Activated T-cell treated with anti-CD3 and anti-CD28 coated beads, Interleukin-2, amount 50 U/mL, for 4 hours (primary cell): ENCODE measurements at regions not wholly inside any gene's neighbourhood (a gene's known extent, or its start where the extent isn't known, plus 50 kb on each side); places are given as distances from the start of the nearest gene placed in this dataset.

Experiments
- ATAC-seq, 2 donors: fragments of 200-7000 bp; cut with Tn5 transposase; one replicate each; pipeline ENCODE4 v1.10.0; 2021
- DNase-seq: peaks from one replicate; pipeline ENCODE4 v3.0.0-alpha.2; 2020
- H3K27me3 Mint-ChIP-seq: one replicate; pipeline ENCODE4 v1.8.0; 2021; ENCODE audit warnings: low read depth, mixed read lengths
- H3K36me3 Mint-ChIP-seq: one replicate; pipeline ENCODE4 v1.8.0; 2022; ENCODE audit warnings: mixed read lengths; ENCODE audit not compliant: insufficient read depth
- H3K4me1 Mint-ChIP-seq: one replicate; pipeline ENCODE4 v1.8.0; 2021; ENCODE audit warnings: low read depth, mixed read lengths
- H3K4me3 Mint-ChIP-seq: one replicate; pipeline ENCODE4 v1.8.0; 2021; ENCODE audit warnings: mild to moderate bottlenecking, moderate library complexity, mixed read lengths
- H3K9me3 Mint-ChIP-seq: one replicate; pipeline ENCODE4 v1.8.0; 2021; ENCODE audit warnings: mixed read lengths

- Mint-ChIP-seq H3K4me1 (peaks cover 29% of the 10 kb centered on the region), H3K9me3 (no peaks in the 10 kb centered on the region), H3K27me3 (peaks cover 24% of the 10 kb centered on the region), H3K36me3 (no peaks in the 10 kb centered on the region), H3K4me3 (no peak overlapping the region)
- DNase-seq = no peak
- ATAC-seq = no peak
Measured at GRCh38 chr5:133821889-133822288, 146.5 kb downstream of the C5orf15 start.

DNA sequence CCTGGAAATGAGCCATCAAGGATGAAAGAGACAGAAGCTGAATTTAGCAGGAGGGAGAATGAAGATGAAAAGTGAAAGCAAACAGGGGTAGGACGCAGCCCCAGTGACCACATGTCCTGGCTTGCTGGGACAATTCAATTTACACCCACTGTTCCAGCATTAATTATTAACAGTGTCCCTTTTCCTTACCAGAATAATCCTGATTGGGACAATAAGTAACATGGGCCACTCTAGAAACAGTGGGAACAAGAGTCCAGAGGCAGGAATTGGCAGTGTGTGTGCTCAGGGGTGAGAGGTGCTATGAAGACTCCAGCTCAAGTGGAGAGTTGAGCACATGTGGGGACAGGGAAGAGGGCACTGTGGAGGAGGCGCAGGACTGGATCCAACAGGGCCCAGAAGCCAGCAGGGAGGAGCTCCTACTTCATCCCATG, 147.1 kb downstream of the C5orf15 start:
- Mint-ChIP-seq H3K4me3 (no peak overlapping the region), H3K27me3 (peaks cover 24% of the 10 kb centered on the region), H3K36me3 (no peaks in the 10 kb centered on the region), H3K4me1 (peaks cover 27% of the 10 kb centered on the region), H3K9me3 (no peaks in the 10 kb centered on the region)
- no peak for DNase-seq
- ATAC-seq = no peak

DNA sequence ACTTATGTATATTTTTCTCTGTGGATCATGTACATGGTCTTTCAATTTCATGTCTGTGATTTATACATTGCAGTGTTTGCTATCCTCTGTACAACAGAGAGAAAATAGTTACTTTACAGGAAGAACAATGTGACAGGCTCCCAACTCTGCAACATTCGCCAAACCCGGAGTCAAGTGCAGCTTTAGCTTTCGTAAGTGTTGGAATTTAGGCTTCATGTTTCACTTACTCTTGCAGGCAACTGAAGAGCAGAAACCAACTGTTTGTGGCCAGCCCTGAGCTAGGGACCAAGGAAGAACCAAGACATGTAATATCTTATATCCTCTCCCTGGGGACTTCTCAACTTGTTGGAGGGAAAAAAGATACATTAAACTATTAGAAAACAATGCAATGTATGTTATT, 147.9 kb downstream of the C5orf15 start:
- peaks cover 20% of the 10 kb centered on the region for H3K4me1 Mint-ChIP-seq
- H3K4me3 Mint-ChIP-seq = no peak overlapping the region
- H3K9me3 Mint-ChIP-seq = no peaks in the 10 kb centered on the region
- no peaks in the 10 kb centered on the region for H3K36me3 Mint-ChIP-seq
- ATAC-seq = no peak
- peaks cover 24% of the 10 kb centered on the region for H3K27me3 Mint-ChIP-seq
- no peak for DNase-seq

- no peaks in the 10 kb centered on the region for H3K9me3 Mint-ChIP-seq
- no peaks in the 10 kb centered on the region for H3K36me3 Mint-ChIP-seq
- no peak overlapping the region for H3K4me3 Mint-ChIP-seq
- DNase-seq (no peak), ATAC-seq (no peak)
- peaks cover 15% of the 10 kb centered on the region for H3K4me1 Mint-ChIP-seq
- peaks cover 28% of the 10 kb centered on the region for H3K27me3 Mint-ChIP-seq
Measured at GRCh38 chr5:133819977-133820471, 148.4 kb downstream of the C5orf15 start.

DNA sequence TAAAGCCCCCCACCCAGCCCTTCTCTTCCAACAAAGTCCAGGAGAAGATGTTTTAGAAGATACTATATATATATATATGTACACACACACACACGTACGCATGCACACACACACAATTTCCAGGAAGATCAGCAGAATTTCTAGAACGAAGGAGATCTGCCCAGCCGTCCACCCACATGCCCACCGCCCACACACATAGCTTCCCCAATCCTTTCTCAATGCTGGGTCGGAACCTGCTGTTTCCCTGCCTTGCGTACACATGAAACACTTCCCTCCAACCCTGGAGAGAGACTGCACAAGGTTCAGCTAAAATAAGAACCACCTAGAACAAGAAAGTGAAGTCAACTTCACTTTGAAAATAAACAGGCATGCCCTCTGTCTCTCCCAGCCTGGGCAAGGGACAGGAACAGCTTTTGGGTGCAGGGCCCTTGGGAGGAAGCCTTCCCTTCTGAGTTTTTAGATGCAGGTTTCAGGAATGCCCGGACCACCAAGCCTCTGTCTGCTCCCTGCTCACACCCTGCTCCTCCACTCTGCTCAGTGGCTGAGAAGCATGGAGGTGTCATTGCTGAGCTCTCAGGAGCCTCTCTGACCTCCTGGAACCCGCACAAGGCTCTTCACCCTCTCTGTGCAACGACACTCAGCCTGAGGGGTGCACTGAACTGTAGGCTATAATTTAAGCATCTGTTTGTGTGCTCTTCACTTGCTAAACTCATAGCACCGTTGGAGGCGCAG, 149.4 kb downstream of the C5orf15 start:
- peaks cover 5% of the 10 kb centered on the region for H3K4me1 Mint-ChIP-seq
- ATAC-seq (no peak), DNase-seq (no peak)
- H3K4me3 Mint-ChIP-seq = no peak overlapping the region
- H3K27me3 Mint-ChIP-seq = peaks cover 36% of the 10 kb centered on the region
- H3K9me3 Mint-ChIP-seq = no peaks in the 10 kb centered on the region
- no peaks in the 10 kb centered on the region for H3K36me3 Mint-ChIP-seq

DNA sequence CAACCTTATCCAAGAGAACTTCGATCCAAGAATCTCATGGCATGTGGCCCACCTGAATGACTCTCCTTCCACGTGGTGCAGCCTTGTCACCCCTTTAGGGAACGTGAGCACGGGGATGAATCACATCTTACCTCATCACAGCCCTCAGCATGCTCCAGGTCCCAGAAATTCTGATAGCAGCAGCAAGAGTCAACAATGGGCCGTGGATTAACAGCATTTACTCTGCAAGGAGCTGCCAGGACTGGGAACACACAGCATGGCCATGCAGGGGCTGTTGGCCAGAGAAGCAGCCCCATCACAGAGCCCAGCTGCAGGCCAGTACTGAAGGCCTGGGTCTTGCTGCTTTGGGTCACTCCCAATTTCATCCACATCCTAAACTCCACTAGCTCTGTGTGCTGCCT, 150.4 kb downstream of the C5orf15 start:
- H3K36me3 Mint-ChIP-seq = no peaks in the 10 kb centered on the region
- H3K27me3 Mint-ChIP-seq = peaks cover 41% of the 10 kb centered on the region
- DNase-seq (no peak), ATAC-seq (no peak)
- H3K4me1 Mint-ChIP-seq = peaks cover 4% of the 10 kb centered on the region
- no peaks in the 10 kb centered on the region for H3K9me3 Mint-ChIP-seq
- no peak overlapping the region for H3K4me3 Mint-ChIP-seq

- DNase-seq (no peak), ATAC-seq (no peak)
- Mint-ChIP-seq H3K9me3 (no peaks in the 10 kb centered on the region), H3K27me3 (peaks cover 43% of the 10 kb centered on the region), H3K36me3 (no peaks in the 10 kb centered on the region), H3K4me3 (no peak overlapping the region), H3K4me1 (peaks cover 2% of the 10 kb centered on the region)
Measured at GRCh38 chr5:133817456-133817855, 151.0 kb downstream of the C5orf15 start.

DNA sequence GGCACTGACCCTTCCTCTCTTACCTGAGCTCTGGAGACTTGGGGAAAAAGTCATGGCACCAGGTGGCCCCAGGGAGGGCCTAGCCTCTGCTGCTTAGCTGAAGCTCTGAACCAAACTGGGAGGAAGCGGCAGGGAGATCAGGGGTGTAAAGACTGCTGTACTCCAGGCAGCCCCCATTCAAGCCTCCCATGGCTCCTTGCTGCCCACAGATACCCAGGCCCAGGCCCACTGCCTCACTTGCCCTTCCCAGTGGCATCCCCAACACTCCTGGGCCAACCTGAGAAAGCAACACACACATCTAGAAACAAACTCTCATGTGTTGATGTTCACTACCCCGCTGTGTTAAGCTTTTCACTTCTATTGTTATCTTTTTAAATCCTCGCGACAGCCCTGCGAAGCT, 151.6 kb downstream of the C5orf15 start:
- DNase-seq = no peak
- Mint-ChIP-seq H3K4me3 (no peak overlapping the region), H3K9me3 (no peaks in the 10 kb centered on the region), H3K4me1 (peaks cover 2% of the 10 kb centered on the region), H3K36me3 (no peaks in the 10 kb centered on the region), H3K27me3 (peaks cover 46% of the 10 kb centered on the region)
- ATAC-seq = no peak

- Mint-ChIP-seq H3K4me3 (no peak overlapping the region), H3K4me1 (no peaks in the 10 kb centered on the region), H3K36me3 (no peaks in the 10 kb centered on the region), H3K27me3 (peaks cover 33% of the 10 kb centered on the region), H3K9me3 (no peaks in the 10 kb centered on the region)
- DNase-seq (no peak), ATAC-seq (no peak)
Measured at GRCh38 chr5:133814152-133814551, 154.3 kb downstream of the C5orf15 start.

DNA sequence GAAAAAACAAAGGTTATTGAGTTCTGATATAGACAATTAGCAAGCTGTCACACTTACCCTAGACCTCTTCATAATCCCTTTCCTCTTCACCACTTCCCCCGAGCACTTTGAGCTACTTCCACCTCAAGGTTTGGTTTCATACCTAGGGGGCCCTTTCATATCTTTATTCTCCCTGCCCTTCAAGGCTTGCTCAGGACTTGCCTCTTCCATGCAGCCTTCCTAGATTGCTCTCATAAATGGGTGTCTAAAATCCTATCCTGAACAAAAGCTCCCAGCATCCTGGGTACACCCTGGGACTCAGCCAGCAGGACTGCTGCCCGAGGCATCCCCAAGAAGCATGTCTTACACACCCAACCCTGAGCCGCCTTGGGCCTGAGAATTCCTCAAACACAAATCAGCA, 157.3 kb downstream of the C5orf15 start:
- Mint-ChIP-seq H3K4me3 (no peak overlapping the region), H3K9me3 (no peaks in the 10 kb centered on the region), H3K36me3 (no peaks in the 10 kb centered on the region), H3K4me1 (no peaks in the 10 kb centered on the region), H3K27me3 (peaks cover 22% of the 10 kb centered on the region)
- DNase-seq = no peak
- ATAC-seq = no peak

DNA sequence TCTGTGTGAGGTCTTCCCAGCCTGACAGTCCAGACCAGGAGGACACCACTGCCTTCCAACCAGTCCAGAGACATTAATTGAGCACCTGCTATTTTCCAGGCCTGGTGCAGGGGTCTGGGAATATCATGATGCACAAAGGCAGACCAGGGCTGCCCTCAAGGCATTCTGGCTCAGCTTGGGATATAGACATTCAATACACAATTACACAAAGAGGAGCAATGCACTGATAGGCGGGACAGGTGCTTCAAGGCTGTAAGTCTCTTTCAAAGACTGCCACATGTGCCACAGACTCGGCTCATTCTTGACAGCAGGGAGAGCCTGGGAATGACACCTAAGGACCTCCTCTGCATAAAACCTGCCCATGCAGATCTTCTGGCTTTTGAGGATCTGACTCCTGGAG, 158.6 kb downstream of the C5orf15 start:
- H3K27me3 Mint-ChIP-seq = peaks cover 19% of the 10 kb centered on the region
- H3K4me3 Mint-ChIP-seq = no peak overlapping the region
- ATAC-seq = no peak
- no peaks in the 10 kb centered on the region for H3K4me1 Mint-ChIP-seq
- no peaks in the 10 kb centered on the region for H3K9me3 Mint-ChIP-seq
- no peaks in the 10 kb centered on the region for H3K36me3 Mint-ChIP-seq
- DNase-seq = no peak

DNA sequence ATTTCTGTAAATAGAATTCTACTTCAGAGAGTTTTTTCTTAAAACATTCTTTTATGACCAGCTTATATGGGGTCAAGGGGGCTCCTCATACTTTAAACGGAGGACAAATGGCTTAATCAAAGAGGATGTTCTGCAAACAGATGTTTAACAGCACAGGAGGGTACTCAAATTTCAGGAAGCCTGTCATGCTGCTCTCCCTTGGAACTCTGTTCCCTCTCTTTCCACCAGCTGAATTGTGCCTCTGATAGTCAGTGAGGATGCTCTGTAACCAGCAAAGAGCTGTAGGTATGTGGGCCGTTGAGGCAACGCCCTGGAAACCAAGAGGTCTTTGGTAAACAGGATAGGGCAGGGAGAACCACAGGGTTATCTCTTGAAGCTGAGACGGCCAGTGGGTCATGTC, 161.1 kb downstream of the C5orf15 start:
- no peak for DNase-seq
- Mint-ChIP-seq H3K36me3 (no peaks in the 10 kb centered on the region), H3K4me3 (no peak overlapping the region), H3K4me1 (no peaks in the 10 kb centered on the region), H3K9me3 (no peaks in the 10 kb centered on the region), H3K27me3 (peaks cover 4% of the 10 kb centered on the region)
- ATAC-seq = no peak

DNA sequence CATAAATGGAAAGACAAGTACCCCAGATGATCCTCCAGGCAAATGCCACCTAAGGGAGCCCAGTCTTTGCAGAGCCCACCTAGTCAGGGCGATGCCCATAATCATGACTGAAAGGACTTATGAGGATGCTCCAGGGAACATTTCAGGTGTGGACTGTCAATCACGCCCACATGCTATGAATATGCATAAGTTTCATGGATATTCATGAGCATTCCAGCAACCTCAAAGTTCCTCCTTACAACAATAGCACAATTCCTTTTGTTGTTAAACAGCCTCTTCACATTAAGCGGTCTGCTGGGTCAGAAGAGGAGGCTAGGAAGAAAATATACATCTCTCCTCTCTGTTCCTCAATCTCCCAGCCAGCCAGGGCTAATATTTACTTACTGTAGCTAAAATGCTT, 161.6 kb downstream of the C5orf15 start:
- no peaks in the 10 kb centered on the region for H3K9me3 Mint-ChIP-seq
- H3K4me3 Mint-ChIP-seq = no peak overlapping the region
- H3K4me1 Mint-ChIP-seq = no peaks in the 10 kb centered on the region
- H3K27me3 Mint-ChIP-seq = peaks cover 5% of the 10 kb centered on the region
- no peaks in the 10 kb centered on the region for H3K36me3 Mint-ChIP-seq
- ATAC-seq = no peak
- DNase-seq = no peak

- H3K4me1 Mint-ChIP-seq = no peaks in the 10 kb centered on the region
- H3K9me3 Mint-ChIP-seq = no peaks in the 10 kb centered on the region
- peaks cover 10% of the 10 kb centered on the region for H3K27me3 Mint-ChIP-seq
- no peak overlapping the region for H3K4me3 Mint-ChIP-seq
- DNase-seq (no peak), ATAC-seq (no peak)
- H3K36me3 Mint-ChIP-seq = no peaks in the 10 kb centered on the region
Measured at GRCh38 chr5:133801955-133802751, 166.3 kb downstream of the C5orf15 start.

DNA sequence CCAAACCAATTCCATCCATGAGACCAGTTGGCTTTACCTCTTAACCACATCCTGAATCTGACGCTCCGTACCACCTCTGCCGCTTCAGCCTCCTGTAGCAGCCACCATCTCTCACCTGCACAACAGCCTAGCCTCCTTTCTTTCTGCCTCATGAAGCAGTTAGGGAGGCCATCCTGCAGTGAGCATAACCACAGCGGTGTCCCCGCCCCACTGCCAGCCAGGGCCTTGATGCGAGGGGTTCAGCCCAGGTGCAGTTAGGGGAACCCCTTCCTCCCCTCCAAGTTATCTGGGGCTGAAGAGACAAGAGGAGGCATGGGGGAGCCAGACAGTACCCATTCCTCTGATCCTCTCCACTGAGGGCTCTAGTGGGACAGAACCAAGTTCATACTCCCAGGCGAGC, 167.0 kb downstream of the C5orf15 start:
- peaks cover 10% of the 10 kb centered on the region for H3K27me3 Mint-ChIP-seq
- no peaks in the 10 kb centered on the region for H3K9me3 Mint-ChIP-seq
- no peak overlapping the region for H3K4me3 Mint-ChIP-seq
- DNase-seq (no peak), ATAC-seq (no peak)
- H3K4me1 Mint-ChIP-seq = no peaks in the 10 kb centered on the region
- H3K36me3 Mint-ChIP-seq = no peaks in the 10 kb centered on the region
